ENCODE measurements at regions not wholly inside any gene's neighbourhood (a gene's known extent, or its start where the extent isn't known, plus 50 kb on each side); places are given as distances from the start of the nearest gene placed in this dataset.

DNA sequence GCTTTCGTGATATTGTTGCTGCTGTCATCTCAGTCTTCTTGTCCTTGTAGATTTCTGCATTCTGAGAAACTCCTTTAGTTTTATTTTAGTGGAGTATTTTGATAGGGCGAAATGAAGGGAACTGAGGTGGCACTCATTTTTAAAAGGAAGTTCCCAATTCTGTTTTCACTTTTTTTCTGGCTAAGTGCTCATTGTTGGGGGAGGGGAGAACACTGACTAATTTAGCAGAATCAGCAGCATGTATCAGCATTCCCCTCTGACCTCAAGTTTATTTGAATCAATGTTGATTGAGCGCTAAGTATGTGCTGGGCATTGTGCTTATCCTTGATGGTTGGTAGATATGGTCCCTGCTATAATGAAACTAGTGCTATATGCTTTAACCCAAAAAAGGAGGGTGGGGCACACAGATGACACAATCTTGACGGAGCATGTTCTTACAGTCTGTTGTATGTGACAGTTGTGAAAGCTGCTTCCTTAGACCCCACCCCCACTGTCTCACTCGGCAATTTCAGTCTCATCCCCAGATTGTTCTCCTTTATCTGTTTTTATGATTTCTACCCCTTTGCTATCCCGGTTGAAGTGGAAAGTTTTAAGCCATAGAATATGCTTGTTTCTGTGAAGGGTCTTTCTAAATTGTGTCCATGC, 262.4 kb downstream of the SOX4 start:
- intact Hi-C loops (cut with micrococcal nuclease): no loop called here
- DNase-seq: no peak
- Mint-ChIP-seq H3K27ac (no peak overlapping the region), H3K36me3 (ENCODE audit: low read depth) (no peaks in the 10 kb centered on the region), H3K27me3 (no peaks in the 10 kb centered on the region), H3K4me3 (no peak overlapping the region), H3K4me1 (no peaks in the 10 kb centered on the region), H3K9me3 (no peaks in the 10 kb centered on the region)

DNA sequence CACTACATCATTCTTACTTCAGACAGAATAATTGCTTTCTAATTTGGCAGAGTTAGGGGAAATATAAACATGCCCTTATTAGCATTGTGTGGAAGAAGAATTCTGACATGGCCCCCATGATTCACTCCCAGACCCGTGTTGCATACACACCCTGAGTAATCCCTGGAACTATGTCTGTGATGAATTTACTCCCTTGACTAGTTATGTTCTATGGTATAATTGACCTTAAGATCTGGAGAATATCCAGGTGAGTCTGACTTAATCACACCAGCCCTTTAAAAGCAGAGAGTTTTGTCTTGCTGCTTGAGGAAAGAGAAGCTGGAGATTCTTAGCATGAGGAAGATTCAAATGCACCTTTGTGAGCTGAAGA, 262.9 kb downstream of the SOX4 start:
- Mint-ChIP-seq H3K4me1 (no peaks in the 10 kb centered on the region), H3K4me3 (no peak overlapping the region), H3K36me3 (ENCODE audit: low read depth) (no peaks in the 10 kb centered on the region), H3K27me3 (no peaks in the 10 kb centered on the region), H3K27ac (no peak overlapping the region), H3K9me3 (peaks cover 3% of the 10 kb centered on the region)
- intact Hi-C loops (cut with micrococcal nuclease): no loop called here
- no peak for DNase-seq

DNA sequence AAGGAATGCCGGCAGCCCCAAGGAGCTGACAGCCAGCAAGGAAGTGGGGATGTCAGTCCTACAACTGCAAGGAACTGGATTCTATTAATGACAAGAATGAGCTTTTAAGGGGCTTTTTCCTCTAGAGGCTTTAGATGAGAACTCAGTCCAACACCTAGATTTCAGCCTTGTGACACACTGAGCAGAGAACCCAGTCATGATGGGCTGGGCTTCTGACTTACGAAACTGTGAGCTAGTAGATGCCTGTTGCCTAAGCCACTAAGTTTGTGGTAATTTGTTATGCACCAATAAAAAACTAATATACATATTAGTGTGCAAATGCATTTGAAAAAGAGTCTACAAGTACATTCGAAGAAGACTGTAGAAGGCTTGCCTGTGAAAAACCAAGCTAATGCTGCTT, 263.3 kb downstream of the SOX4 start:
- intact Hi-C loops (cut with micrococcal nuclease): no loop called here
- Mint-ChIP-seq H3K4me3 (no peak overlapping the region), H3K27me3 (no peaks in the 10 kb centered on the region), H3K4me1 (no peaks in the 10 kb centered on the region), H3K36me3 (ENCODE audit: low read depth) (no peaks in the 10 kb centered on the region), H3K27ac (no peak overlapping the region), H3K9me3 (peaks cover 3% of the 10 kb centered on the region)
- no peak for DNase-seq

DNA sequence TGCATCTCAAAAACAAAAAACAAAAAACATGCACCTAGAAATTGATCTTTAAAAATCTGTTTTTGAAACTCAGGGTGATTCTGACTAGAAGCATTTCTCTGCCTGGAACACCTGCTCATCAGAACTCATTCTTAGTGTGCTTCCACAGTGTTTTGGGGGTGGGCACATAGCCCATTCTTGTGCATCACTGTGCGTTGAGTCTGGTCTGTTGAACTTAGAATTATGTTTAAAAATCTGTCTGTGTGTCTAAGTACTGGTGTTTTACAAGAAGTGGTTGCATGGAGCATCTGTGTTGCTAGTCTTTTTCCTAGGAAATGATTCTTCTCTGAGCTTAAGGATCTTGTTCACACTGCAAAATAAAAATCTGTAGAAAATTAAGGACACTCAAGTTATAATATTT, 264.5 kb downstream of the SOX4 start:
- Mint-ChIP-seq H3K4me1 (no peaks in the 10 kb centered on the region), H3K36me3 (ENCODE audit: low read depth) (no peaks in the 10 kb centered on the region), H3K4me3 (no peak overlapping the region), H3K9me3 (peaks cover 6% of the 10 kb centered on the region), H3K27me3 (no peaks in the 10 kb centered on the region), H3K27ac (no peak overlapping the region)
- intact Hi-C loops (cut with micrococcal nuclease): no loop called here
- DNase-seq: no peak

DNA sequence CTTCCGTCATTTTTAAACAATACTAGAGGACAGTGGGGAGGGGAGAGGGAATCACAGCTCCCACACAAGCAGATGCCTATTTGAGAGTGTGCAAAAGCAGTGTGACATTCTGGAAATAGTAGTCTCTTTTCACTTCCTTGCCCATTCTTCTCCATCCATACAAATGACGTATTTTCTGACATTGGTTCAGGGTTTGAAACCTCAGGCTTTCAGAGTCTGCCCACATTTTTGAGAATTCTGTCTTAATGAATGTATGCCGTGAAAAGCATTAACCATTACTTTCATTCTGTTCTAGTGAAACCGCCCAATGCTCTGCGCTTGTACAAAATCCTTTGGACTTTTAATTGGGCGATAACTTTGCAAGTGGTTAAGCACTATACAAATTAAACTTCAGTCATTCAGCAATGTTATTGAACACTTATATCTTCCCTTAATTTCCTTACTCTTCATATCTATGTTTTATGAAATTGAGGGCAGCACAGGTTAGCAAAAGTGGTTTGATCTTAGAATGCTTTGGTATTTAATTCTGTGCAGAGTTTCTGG, 265.7 kb downstream of the SOX4 start:
- Mint-ChIP-seq H3K9me3 (peaks cover 6% of the 10 kb centered on the region), H3K27ac (no peak overlapping the region), H3K4me3 (no peak overlapping the region), H3K27me3 (no peaks in the 10 kb centered on the region), H3K4me1 (no peaks in the 10 kb centered on the region), H3K36me3 (ENCODE audit: low read depth) (no peaks in the 10 kb centered on the region)
- DNase-seq: no peak
- intact Hi-C loops (cut with micrococcal nuclease): no loop called here

DNA sequence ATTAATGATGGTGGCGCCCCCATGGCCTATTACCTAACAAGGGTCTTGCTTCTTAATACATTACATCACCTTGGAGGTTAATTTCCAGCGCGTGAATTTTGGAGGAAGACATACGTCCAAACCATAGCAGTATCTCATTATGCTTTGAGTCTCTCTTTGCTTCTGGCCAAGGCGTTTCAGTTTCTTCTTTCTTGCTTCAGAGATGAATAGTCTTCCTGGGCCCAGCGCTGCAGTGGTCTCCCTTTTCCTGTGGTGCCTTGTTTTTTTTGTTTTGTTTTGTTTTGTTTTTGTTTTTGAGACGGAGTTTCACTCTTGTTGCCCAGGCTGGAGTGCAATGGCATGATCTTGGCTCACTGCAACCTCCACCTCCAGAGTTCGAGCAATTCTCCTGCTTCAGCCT, 268.4 kb downstream of the SOX4 start:
- no peaks in the 10 kb centered on the region for H3K27me3 Mint-ChIP-seq
- no peak overlapping the region for H3K4me3 Mint-ChIP-seq
- H3K36me3 Mint-ChIP-seq (ENCODE audit: low read depth): no peaks in the 10 kb centered on the region
- intact Hi-C loops (cut with micrococcal nuclease): no loop called here
- peaks cover 12% of the 10 kb centered on the region for H3K9me3 Mint-ChIP-seq
- no peak for DNase-seq
- no peaks in the 10 kb centered on the region for H3K4me1 Mint-ChIP-seq
- no peak overlapping the region for H3K27ac Mint-ChIP-seq

DNA sequence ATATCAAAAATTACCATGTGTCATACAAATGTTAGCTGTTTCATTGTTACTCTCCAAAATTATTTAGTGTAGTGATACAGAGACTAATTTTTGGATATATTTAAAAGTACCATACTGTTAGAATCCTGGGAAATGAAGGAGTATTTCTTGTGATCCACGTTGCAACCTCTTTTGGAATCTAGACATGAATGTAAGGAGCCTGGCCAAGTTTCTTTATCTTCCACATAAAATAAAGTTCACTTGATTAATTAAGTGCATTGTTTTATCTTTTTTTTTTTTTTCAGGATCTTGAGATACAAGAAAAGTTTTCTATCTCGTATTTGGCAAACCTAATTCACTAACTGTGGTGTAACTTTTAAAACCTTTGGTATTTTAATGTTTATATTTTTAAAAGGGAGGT, 270.7 kb downstream of the SOX4 start:
- Mint-ChIP-seq H3K36me3 (ENCODE audit: low read depth) (no peaks in the 10 kb centered on the region), H3K9me3 (peaks cover 12% of the 10 kb centered on the region), H3K4me3 (no peak overlapping the region), H3K27ac (no peak overlapping the region), H3K27me3 (no peaks in the 10 kb centered on the region), H3K4me1 (no peaks in the 10 kb centered on the region)
- intact Hi-C loops (cut with micrococcal nuclease): no loop called here
- no peak for DNase-seq

DNA sequence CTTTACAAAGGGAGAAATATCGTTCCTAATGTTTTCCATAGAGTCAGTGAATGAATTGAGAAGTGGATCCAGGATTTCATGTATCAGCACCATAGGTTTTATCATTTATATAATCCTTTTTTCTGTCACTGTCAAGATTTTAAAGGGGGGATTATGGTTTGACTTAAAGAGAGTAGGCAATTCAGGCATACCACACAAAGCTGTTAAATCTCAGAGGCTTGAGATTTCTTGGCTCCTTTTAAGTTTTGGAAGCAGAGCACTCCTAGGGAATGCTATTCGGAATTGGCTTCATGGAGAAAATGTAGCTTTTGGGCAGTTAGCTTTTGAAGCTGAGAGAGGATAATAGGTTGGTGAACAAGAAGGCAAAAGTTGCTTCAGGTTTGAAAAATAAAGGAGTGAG, 274.7 kb downstream of the SOX4 start:
- no peak overlapping the region for H3K4me3 Mint-ChIP-seq
- H3K27ac Mint-ChIP-seq: no peak overlapping the region
- peaks cover 10% of the 10 kb centered on the region for H3K4me1 Mint-ChIP-seq
- intact Hi-C loops (cut with micrococcal nuclease): no loop called here
- H3K36me3 Mint-ChIP-seq (ENCODE audit: low read depth): no peaks in the 10 kb centered on the region
- H3K27me3 Mint-ChIP-seq: no peaks in the 10 kb centered on the region
- DNase-seq: no peak
- H3K9me3 Mint-ChIP-seq: peaks cover 6% of the 10 kb centered on the region

DNA sequence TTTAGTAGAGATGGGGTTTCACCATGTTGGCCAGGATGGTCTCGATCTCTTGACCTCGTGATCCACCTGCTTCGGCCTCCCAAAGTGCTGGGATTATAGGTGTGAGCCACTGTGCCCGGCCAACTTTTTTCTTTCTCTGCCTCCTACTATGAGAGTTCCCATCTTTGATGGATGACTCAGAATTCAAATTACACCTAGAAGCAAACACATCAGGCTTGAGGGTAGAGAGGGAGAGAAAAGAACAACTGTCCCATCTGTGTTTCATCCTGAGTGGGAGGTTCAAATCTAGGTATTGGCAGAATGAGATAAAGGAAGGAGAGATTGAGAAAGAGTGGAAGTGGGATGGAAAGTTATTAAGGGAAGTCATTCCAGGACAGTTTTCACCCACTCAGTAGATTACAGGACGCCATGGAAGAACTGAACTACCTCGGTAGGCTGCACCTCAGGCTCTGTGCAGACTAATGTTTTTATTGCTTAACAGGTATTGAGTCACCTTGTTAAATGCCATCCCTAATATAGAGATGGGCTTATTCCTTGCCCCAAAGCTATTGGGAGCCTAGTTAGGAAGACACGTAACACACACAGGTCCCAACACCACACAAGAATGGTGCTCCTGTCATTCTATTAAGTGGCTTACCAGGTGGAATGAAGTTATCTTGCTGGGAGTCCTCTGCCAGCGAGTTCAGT, 275.7 kb downstream of the SOX4 start:
- Mint-ChIP-seq H3K36me3 (ENCODE audit: low read depth) (peaks cover 2% of the 10 kb centered on the region), H3K27me3 (no peaks in the 10 kb centered on the region), H3K4me1 (peaks cover 12% of the 10 kb centered on the region), H3K9me3 (peaks cover 10% of the 10 kb centered on the region), H3K4me3 (no peak overlapping the region), H3K27ac (no peak overlapping the region)
- DNase-seq: no peak
- intact Hi-C loops (cut with micrococcal nuclease): no loop called here

DNA sequence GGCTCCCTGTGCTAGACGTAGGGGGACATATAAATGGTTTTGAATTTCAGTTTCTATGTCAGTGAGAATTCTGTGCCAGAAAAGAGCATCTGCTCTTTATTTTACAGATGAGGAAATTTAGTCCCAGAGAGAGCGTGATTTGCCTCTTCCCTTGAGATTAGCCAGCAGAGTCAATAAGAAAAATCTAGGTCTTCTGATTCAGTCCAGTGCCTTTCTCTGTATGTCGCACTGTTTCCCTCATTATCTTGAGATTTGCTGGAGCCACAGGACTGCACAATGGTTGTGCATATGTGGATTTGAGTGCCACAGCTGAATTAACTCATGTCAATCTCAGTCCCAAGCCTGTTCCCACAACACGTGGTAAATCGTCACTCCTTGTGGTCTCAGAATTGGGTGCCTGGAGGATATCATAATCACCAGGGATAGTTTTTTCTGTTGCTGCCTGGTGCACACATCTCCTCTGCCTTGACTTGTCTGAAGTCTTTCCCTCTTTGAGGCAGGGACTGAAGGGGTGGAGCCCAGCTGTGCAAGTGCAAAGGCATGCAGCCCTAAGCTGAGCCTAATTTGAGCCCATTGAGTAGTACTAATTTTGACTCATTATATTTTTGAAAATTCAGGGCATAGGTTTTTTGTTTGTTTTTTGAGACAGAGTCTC, 276.7 kb downstream of the SOX4 start:
- Mint-ChIP-seq H3K9me3 (peaks cover 16% of the 10 kb centered on the region), H3K27me3 (no peaks in the 10 kb centered on the region), H3K27ac (no peak overlapping the region), H3K4me3 (no peak overlapping the region), H3K36me3 (ENCODE audit: low read depth) (peaks cover 6% of the 10 kb centered on the region), H3K4me1 (peaks cover 12% of the 10 kb centered on the region)
- intact Hi-C loops (cut with micrococcal nuclease): no loop called here
- no peak for DNase-seq

DNA sequence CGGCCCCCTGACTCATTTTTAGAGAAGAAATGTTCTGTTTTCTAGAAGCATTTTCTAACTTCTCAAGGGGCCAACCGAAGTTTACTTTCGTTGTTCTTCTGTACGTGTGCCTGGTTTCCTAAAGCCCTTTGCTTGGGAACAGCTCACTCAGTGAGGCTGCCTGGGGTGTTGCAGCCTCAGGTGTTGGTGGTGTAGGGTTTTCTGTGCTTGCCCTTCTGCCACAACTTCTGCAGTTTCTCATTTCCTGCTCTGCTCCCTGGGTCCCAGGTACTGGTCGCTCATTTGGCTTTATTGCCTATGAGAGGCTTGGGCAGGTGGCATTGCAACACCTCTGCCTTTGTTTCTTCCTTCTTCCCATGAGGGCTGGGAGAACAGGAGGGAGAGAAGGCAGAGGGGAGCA, 278.3 kb downstream of the SOX4 start:
- peaks cover 22% of the 10 kb centered on the region for H3K4me1 Mint-ChIP-seq
- H3K27ac Mint-ChIP-seq: no peak overlapping the region
- H3K9me3 Mint-ChIP-seq: peaks cover 25% of the 10 kb centered on the region
- H3K4me3 Mint-ChIP-seq: no peak overlapping the region
- intact Hi-C loops (cut with micrococcal nuclease): no loop called here
- no peaks in the 10 kb centered on the region for H3K27me3 Mint-ChIP-seq
- H3K36me3 Mint-ChIP-seq (ENCODE audit: low read depth): peaks cover 15% of the 10 kb centered on the region
- DNase-seq: peak; percentile 62

DNA sequence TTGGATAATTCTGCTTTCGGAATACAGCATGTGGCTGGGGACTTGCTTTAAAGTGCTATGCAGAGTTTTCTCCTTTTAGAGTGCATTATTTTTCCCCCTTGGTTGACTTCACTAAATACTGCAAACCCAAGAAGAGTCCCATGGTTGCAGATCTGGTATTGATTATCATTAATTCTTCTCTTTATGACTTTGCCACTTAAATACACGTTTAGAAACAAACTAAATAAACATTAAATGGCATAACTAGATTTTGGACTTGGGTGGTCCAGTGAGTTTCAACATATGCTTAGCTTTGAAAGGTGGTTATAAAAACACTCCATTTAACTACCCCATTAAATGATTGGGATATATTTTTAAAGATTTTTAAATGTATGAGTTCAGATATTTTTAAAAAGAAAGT, 279.2 kb downstream of the SOX4 start:
- DNase-seq: no peak
- Mint-ChIP-seq H3K4me1 (peaks cover 31% of the 10 kb centered on the region), H3K27me3 (no peaks in the 10 kb centered on the region), H3K4me3 (no peak overlapping the region), H3K27ac (no peak overlapping the region), H3K36me3 (ENCODE audit: low read depth) (peaks cover 21% of the 10 kb centered on the region), H3K9me3 (peaks cover 32% of the 10 kb centered on the region)
- intact Hi-C loops (cut with micrococcal nuclease): no loop called here

DNA sequence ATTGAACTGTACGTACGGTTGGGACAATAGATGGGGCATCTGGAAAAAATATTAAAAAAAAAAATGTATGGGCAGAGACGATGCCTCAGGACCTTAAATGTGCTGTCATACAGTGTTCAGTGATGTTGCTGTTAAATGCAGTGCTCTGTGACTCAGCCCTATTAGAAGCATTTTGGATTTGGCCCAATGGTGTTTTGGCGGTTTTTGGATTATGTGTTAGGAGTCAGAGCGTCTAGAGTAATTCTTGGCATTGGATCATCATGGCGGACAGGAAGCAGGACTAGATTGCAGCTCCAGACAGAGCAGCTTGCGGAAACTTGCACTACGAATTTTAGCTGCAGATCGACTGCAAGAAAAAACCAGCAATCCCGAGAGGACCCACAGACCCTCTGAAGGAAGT, 280.0 kb downstream of the SOX4 start:
- no peak overlapping the region for H3K27ac Mint-ChIP-seq
- no peak overlapping the region for H3K4me3 Mint-ChIP-seq
- no peak for DNase-seq
- H3K4me1 Mint-ChIP-seq: peaks cover 32% of the 10 kb centered on the region
- peaks cover 35% of the 10 kb centered on the region for H3K9me3 Mint-ChIP-seq
- no peaks in the 10 kb centered on the region for H3K27me3 Mint-ChIP-seq
- peaks cover 21% of the 10 kb centered on the region for H3K36me3 Mint-ChIP-seq (ENCODE audit: low read depth)
- intact Hi-C loops (cut with micrococcal nuclease): no loop called here

DNA sequence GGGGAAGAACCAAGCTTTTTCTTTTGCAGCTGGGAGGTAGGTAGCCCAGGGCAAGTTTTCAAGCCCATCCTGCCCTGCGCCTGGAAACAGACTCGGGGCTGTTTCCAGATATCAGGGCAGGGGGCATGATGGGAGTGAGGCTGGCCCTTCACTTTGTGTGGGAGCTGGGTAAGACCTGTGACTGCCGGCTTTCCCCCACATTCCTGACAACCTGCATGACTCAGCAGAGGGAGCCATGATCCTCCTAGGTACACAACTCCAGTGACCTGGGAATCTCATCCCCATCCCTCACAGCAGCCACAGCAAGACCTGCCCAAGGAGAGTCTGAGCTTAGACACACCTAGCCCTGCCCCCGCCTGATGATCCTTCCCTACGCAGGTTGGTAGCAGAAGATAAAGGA, 280.8 kb downstream of the SOX4 start:
- Mint-ChIP-seq H3K4me3 (no peak overlapping the region), H3K36me3 (ENCODE audit: low read depth) (peaks cover 24% of the 10 kb centered on the region), H3K27ac (no peak overlapping the region), H3K27me3 (no peaks in the 10 kb centered on the region), H3K9me3 (peaks cover 35% of the 10 kb centered on the region), H3K4me1 (peaks cover 32% of the 10 kb centered on the region)
- intact Hi-C loops (cut with micrococcal nuclease): no loop called here
- DNase-seq: no peak
